ENCODE measurements at regions not wholly inside any gene's neighbourhood (a gene's known extent, or its start where the extent isn't known, plus 50 kb on each side); places are given as distances from the start of the nearest gene placed in this dataset.

DNA sequence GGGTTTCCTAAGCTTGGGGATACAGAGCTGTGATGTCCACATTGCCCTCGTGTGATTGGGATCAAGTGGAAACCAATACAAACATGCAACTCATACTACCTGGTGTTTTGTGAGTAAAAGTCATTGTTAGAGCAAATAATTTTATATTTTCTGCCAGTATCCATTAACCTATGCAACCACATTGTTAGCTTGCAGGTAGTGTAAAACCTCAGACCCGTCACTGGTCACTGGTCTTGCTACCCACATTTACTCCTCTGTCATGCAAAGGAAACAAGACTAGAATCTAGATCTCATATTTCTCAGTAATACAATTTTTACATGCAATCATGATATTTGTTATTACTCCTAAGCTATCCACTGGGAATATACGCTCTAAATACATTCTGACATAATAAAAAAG lies 324.3 kb upstream of the NDST4 start:
- intact Hi-C loops (cut with micrococcal nuclease): no loop called here
- TF ChIP-seq, protein P1, sequence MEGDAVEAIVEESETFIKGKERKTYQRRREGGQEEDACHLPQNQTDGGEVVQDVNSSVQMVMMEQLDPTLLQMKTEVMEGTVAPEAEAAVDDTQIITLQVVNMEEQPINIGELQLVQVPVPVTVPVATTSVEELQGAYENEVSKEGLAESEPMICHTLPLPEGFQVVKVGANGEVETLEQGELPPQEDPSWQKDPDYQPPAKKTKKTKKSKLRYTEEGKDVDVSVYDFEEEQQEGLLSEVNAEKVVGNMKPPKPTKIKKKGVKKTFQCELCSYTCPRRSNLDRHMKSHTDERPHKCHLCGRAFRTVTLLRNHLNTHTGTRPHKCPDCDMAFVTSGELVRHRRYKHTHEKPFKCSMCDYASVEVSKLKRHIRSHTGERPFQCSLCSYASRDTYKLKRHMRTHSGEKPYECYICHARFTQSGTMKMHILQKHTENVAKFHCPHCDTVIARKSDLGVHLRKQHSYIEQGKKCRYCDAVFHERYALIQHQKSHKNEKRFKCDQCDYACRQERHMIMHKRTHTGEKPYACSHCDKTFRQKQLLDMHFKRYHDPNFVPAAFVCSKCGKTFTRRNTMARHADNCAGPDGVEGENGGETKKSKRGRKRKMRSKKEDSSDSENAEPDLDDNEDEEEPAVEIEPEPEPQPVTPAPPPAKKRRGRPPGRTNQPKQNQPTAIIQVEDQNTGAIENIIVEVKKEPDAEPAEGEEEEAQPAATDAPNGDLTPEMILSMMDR (IDR thresholded peaks at IDR 0.05): no peak
- Mint-ChIP-seq H3K4me1 (ENCODE audit: low read depth) (no peaks in the 10 kb centered on the region), H3K4me3 (no peak overlapping the region), H3K9me3 (peaks cover 4% of the 10 kb centered on the region), H3K27me3 (no peaks in the 10 kb centered on the region), H3K36me3 (ENCODE audit: low read depth) (no peaks in the 10 kb centered on the region), H3K27ac (no peak overlapping the region)
- CTCF ChIA-PET: no interaction called here
- POLR2A ChIA-PET: no interaction called here
- no peak for DNase-seq
- ATAC-seq: no peak

DNA sequence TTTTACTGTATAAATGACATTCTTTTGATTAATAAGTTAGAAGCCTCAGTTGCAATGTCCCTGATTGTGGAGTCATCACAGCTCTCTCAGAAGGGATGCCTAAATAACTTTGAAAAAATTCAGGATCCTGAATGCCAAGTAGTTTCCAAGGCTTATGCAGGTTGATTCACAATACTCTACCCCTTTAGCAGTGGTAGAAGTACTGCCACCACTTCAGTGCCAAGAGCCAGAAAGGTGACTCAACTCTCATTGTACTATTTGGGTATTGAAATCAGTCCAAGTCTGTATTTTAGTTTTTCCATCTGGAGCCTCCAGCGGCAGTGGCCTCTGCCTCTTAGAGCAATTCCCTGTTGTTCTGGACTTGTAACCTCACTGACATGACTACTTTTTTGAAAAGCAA lies 320.1 kb upstream of the NDST4 start:
- ChIA-PET CTCF (no interaction called here), POLR2A (no interaction called here)
- ATAC-seq (no peak), DNase-seq (no peak)
- no peaks in the 10 kb centered on the region for H3K4me1 Mint-ChIP-seq (ENCODE audit: low read depth)
- H3K36me3 Mint-ChIP-seq (ENCODE audit: low read depth): no peaks in the 10 kb centered on the region
- H3K27ac Mint-ChIP-seq: no peak overlapping the region
- H3K4me3 Mint-ChIP-seq: no peak overlapping the region
- H3K27me3 Mint-ChIP-seq: no peaks in the 10 kb centered on the region
- intact Hi-C loops (cut with micrococcal nuclease): no loop called here
- H3K9me3 Mint-ChIP-seq: peaks cover 2% of the 10 kb centered on the region
- TF ChIP-seq, protein P1 (IDR thresholded peaks at IDR 0.05): no peak

DNA sequence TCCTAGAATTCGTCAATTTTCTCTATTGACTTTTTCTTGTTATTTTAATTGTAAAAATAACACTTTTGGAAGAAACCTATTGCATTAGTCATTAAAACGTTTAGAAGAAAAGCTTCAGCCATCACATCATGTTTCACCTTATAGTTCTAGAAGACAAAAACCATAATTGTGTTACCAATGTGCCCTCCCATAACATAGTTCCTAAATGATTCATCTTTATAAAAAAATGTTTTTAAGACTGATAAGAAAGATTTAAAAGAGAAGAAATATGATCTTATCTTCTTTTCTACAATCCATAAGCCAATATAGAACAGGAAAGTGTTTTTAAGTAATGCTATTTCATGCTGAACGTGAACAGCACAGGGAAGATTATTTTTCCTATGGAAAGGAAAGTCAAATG lies 316.6 kb upstream of the NDST4 start:
- H3K36me3 Mint-ChIP-seq (ENCODE audit: low read depth): no peaks in the 10 kb centered on the region
- CTCF ChIA-PET: no interaction called here
- DNase-seq: no peak
- TF ChIP-seq, protein P1 (IDR thresholded peaks at IDR 0.05): no peak
- no peaks in the 10 kb centered on the region for H3K4me1 Mint-ChIP-seq (ENCODE audit: low read depth)
- H3K4me3 Mint-ChIP-seq: no peak overlapping the region
- POLR2A ChIA-PET: no interaction called here
- H3K9me3 Mint-ChIP-seq: peaks cover 2% of the 10 kb centered on the region
- no peak for ATAC-seq
- intact Hi-C loops (cut with micrococcal nuclease): no loop called here
- no peaks in the 10 kb centered on the region for H3K27me3 Mint-ChIP-seq
- H3K27ac Mint-ChIP-seq: no peak overlapping the region

DNA sequence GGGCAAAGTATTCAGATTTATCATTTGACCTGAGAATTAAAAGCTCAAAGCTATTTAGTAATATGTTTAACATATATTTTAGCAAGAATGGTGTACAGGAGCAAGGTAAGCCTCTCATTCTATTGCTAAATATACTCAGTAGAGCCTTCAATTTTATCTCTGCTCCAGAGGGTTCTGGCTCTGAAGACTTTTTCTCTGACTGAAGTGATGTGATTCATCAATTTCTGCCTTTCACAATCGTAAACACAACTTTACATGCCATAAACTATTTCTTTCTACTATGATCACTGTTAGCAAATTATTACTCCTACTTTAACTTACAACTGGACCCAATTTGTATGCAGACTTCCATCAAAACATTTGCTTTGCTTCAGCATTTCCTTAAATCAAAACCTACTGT lies 315.0 kb upstream of the NDST4 start:
- TF ChIP-seq, protein P1 (IDR thresholded peaks at IDR 0.05): no peak
- Mint-ChIP-seq H3K27me3 (no peaks in the 10 kb centered on the region), H3K4me3 (no peak overlapping the region), H3K36me3 (ENCODE audit: low read depth) (no peaks in the 10 kb centered on the region), H3K27ac (no peak overlapping the region), H3K9me3 (peaks cover 2% of the 10 kb centered on the region), H3K4me1 (ENCODE audit: low read depth) (no peaks in the 10 kb centered on the region)
- CTCF ChIA-PET: no interaction called here
- POLR2A ChIA-PET: no interaction called here
- DNase-seq: no peak
- no peak for ATAC-seq
- intact Hi-C loops (cut with micrococcal nuclease): no loop called here

DNA sequence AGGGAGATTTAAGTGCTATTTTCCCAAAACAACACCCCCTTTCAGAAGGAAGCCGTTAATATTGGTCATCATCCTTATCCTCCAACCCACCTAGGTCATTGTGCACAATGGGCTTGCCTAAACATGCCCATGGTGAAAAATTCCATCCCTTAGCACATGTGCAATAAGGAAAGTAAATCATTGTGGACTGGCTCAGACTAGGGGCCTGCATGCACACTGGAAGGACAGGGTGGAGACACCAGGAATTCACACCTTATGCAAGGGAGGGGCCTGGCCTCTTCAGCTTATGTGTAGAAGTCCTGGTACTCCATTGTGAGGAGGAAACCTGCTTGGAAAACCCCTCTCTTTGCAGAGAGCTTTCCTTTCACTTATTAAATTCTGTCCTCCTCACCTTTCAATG lies 311.4 kb upstream of the NDST4 start:
- Mint-ChIP-seq H3K27me3 (no peaks in the 10 kb centered on the region), H3K36me3 (ENCODE audit: low read depth) (no peaks in the 10 kb centered on the region), H3K4me1 (ENCODE audit: low read depth) (no peaks in the 10 kb centered on the region), H3K4me3 (no peak overlapping the region), H3K27ac (no peak overlapping the region), H3K9me3 (peaks cover 5% of the 10 kb centered on the region)
- CTCF ChIA-PET: no interaction called here
- intact Hi-C loops (cut with micrococcal nuclease): no loop called here
- TF ChIP-seq, protein P1 (IDR thresholded peaks at IDR 0.05): no peak
- DNase-seq (no peak), ATAC-seq (no peak)
- POLR2A ChIA-PET: no interaction called here

All from activated CD8-positive, alpha-beta T cell treated with anti-CD3 and anti-CD28 coated beads for 36 hours (primary cell).